ENCODE measurements at regions not wholly inside any gene's neighbourhood (a gene's known extent, or its start where the extent isn't known, plus 50 kb on each side); places are given as distances from the start of the nearest gene placed in this dataset.

DNA sequence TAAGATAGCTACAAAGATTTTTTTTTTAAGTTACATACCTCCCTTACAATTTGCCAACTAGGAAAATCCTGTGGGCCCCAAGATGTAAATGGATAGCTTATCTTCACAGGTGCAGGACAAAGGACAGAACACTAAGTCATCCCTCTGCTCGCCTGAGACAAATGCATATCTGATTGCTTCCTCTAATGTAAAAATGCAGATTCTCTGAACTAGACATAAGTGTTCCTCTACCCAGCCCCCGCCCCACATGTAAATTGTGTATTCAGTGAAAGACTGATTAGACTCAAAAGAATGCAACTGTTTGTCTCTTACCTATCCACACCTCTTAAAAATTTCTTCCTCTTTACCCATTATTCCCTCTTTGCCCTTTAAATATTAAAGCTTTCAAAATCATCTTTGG is 96.5 kb downstream of the CYP26B1 start:
- H3K27me3 ChIP-seq (replicated peaks; ENCODE audit: control insufficient read depth, insufficient read depth, low read length): no peaks in the 10 kb centered on the region
- H3K4me3 ChIP-seq (replicated peaks; ENCODE audit: low read depth, low read length): no peak overlapping the region
- no peaks in the 10 kb centered on the region for H3K36me3 ChIP-seq (ENCODE audit: control insufficient read depth, insufficient read depth, low read length)
- TF ChIP-seq, protein P1, sequence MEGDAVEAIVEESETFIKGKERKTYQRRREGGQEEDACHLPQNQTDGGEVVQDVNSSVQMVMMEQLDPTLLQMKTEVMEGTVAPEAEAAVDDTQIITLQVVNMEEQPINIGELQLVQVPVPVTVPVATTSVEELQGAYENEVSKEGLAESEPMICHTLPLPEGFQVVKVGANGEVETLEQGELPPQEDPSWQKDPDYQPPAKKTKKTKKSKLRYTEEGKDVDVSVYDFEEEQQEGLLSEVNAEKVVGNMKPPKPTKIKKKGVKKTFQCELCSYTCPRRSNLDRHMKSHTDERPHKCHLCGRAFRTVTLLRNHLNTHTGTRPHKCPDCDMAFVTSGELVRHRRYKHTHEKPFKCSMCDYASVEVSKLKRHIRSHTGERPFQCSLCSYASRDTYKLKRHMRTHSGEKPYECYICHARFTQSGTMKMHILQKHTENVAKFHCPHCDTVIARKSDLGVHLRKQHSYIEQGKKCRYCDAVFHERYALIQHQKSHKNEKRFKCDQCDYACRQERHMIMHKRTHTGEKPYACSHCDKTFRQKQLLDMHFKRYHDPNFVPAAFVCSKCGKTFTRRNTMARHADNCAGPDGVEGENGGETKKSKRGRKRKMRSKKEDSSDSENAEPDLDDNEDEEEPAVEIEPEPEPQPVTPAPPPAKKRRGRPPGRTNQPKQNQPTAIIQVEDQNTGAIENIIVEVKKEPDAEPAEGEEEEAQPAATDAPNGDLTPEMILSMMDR (IDR thresholded peaks at IDR 0.05; ENCODE audit: insufficient read depth, low read length, poor library complexity, severe bottlenecking): no peak
- no peak for DNase-seq (ENCODE audit: extremely low read depth, insufficient read length)

GRCh38 chr2:72050734-72051133 is 96.9 kb downstream of the CYP26B1 start:
- no peak for DNase-seq (ENCODE audit: extremely low read depth, insufficient read length)
- Histone ChIP-seq H3K4me3 (replicated peaks; ENCODE audit: low read depth, low read length) (no peak overlapping the region), H3K36me3 (ENCODE audit: control insufficient read depth, insufficient read depth, low read length) (no peaks in the 10 kb centered on the region), H3K27me3 (replicated peaks; ENCODE audit: control insufficient read depth, insufficient read depth, low read length) (no peaks in the 10 kb centered on the region)
- TF ChIP-seq, protein P1 (IDR thresholded peaks at IDR 0.05; ENCODE audit: insufficient read depth, low read length, poor library complexity, severe bottlenecking): no peak

DNA sequence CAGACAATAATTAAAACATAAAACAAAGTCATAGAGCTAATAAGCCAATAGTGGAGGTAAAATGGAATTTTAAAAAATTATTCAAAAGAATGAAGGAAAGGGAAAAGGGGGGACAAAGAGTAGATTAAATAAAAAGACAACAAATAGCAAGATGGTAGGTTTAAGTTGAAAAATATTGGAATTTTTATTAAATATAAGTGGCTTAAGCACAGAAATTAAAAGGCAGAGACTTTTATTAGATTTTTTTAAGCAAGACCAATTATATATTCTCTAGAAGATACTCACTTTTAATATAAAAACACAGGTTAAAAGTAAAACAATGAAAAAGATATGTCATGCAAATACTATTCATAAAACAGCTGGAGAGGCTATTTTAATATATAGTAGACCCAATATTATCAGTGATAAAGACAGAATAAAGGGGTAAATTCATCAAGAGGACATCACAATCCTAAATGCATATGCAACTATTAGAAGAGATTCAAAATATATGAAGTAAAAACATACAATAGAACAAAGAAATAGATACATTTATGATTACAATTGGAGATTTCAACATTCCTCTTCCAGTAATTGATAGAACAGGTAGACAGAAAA is 98.7 kb downstream of the CYP26B1 start:
- TF ChIP-seq, protein P1 (IDR thresholded peaks at IDR 0.05; ENCODE audit: insufficient read depth, low read length, poor library complexity, severe bottlenecking): no peak
- Histone ChIP-seq H3K36me3 (ENCODE audit: control insufficient read depth, insufficient read depth, low read length) (no peaks in the 10 kb centered on the region), H3K4me3 (replicated peaks; ENCODE audit: low read depth, low read length) (no peak overlapping the region), H3K27me3 (replicated peaks; ENCODE audit: control insufficient read depth, insufficient read depth, low read length) (no peaks in the 10 kb centered on the region)
- no peak for DNase-seq (ENCODE audit: extremely low read depth, insufficient read length)

GRCh38 chr2:72043985-72044384 is 103.7 kb downstream of the CYP26B1 start:
- Histone ChIP-seq H3K27me3 (replicated peaks; ENCODE audit: control insufficient read depth, insufficient read depth, low read length) (no peaks in the 10 kb centered on the region; the same call in 1 of the 2 replicates), H3K36me3 (ENCODE audit: control insufficient read depth, insufficient read depth, low read length) (no peaks in the 10 kb centered on the region), H3K4me3 (replicated peaks; ENCODE audit: low read depth, low read length) (no peak overlapping the region)
- TF ChIP-seq, protein P1 (IDR thresholded peaks at IDR 0.05; ENCODE audit: insufficient read depth, low read length, poor library complexity, severe bottlenecking): no peak
- no peak for DNase-seq (ENCODE audit: extremely low read depth, insufficient read length)

DNA sequence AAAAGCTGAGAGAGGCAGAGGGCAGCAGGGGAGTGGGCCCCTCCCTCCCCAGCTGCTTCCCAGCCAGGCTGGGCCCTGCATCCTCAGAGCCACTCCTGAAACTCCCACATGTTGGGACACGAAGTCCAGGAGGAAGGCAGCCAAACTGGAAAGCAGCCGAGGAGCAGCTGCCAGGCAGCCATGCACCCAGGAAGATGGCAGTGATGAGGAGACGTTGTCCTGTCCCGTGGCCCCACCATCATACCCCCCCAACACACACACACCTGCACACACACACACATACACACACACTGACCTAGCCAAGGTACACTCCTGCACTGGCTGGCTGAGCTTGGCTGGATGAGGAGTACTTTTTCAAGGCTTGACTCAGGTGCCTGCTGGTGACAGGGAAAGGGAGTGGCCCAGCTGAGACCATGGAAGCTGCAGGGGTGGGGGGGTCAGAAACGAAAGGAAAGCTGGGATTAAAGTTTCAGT is 106.0 kb downstream of the CYP26B1 start:
- TF ChIP-seq, protein P1 (IDR thresholded peaks at IDR 0.05; ENCODE audit: insufficient read depth, low read length, poor library complexity, severe bottlenecking): no peak
- no peak overlapping the region for H3K4me3 ChIP-seq (replicated peaks; ENCODE audit: low read depth, low read length)
- no peak for DNase-seq (ENCODE audit: extremely low read depth, insufficient read length)
- H3K36me3 ChIP-seq (ENCODE audit: control insufficient read depth, insufficient read depth, low read length): no peaks in the 10 kb centered on the region
- H3K27me3 ChIP-seq (replicated peaks; ENCODE audit: control insufficient read depth, insufficient read depth, low read length): no peaks in the 10 kb centered on the region; the same call in 1 of the 2 replicates

Measured in GM06990 (cell line).